ENCODE measurements at regions not wholly inside any gene's neighbourhood (a gene's known extent, or its start where the extent isn't known, plus 50 kb on each side); places are given as distances from the start of the nearest gene placed in this dataset.
"Not testable (repeated sequence)": the region's sequence is repeated elsewhere in the genome, so short reads cannot be mapped to it uniquely, and the experiment has no call there.

GRCh38 chr1:47491341-47491753 is 53.5 kb downstream of the FOXD2 start:
- Histone ChIP-seq H3K4me1 (ENCODE audit: control insufficient read depth, insufficient read depth, low read length) (no peaks in the 10 kb centered on the region), H3K4me3 (ENCODE audit: low read length) (no peak overlapping the region), H3K27me3 (ENCODE audit: control insufficient read depth, insufficient read depth, low read length) (no peaks in the 10 kb centered on the region; the same call in 1 of the 2 replicates), H3K27ac (ENCODE audit: low read length) (no peak overlapping the region), H3K36me3 (ENCODE audit: control insufficient read depth, insufficient read depth, low read length) (no peaks in the 10 kb centered on the region), H3K9me3 (ENCODE audit: control insufficient read depth, insufficient read depth, low read length) (no peaks in the 10 kb centered on the region)
- DNase-seq (ENCODE audit: low read depth, low spot score), result no peak
- WGBS (ENCODE audit: insufficient coverage, insufficient read length), result no CpG with 5 or more reads among the region's 7 CpGs

DNA sequence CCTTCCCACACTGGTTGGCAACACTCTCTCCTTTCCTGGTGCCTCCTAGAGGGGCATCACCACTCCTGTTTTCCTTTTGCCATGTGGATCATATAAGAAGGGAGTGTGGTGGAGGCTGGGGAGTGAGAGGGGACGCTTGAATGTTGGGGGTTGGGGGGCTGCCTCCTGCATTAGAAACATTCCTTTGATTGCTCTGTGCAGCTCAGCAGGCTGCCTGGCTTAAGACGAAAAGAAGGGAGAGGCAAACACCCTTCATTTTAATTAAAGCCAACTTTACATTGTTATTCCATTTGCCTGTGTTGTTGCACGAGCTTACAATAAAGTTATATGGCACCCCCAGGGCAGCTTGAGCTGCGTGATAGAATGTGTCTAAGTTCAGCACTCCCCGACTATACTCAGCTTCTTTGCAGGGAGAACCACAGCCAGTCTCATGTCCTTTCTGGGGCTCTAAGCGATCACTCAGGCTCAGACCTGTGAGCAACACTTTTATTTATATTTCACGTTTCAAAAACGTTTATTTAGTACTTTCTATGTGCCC is 57.4 kb downstream of the FOXD2 start:
- H3K9me3 ChIP-seq (ENCODE audit: control insufficient read depth, insufficient read depth, low read length), result no peaks in the 10 kb centered on the region
- no peak for DNase-seq (ENCODE audit: low read depth, low spot score)
- H3K36me3 ChIP-seq (ENCODE audit: control insufficient read depth, insufficient read depth, low read length), result no peaks in the 10 kb centered on the region
- H3K27me3 ChIP-seq (ENCODE audit: control insufficient read depth, insufficient read depth, low read length), result no peaks in the 10 kb centered on the region; the same call in 1 of the 2 replicates
- no peak overlapping the region for H3K4me3 ChIP-seq (ENCODE audit: low read length)
- no peaks in the 10 kb centered on the region for H3K4me1 ChIP-seq (ENCODE audit: control insufficient read depth, insufficient read depth, low read length)
- H3K27ac ChIP-seq (ENCODE audit: low read length), result no peak overlapping the region
- WGBS (ENCODE audit: insufficient coverage, insufficient read length), result no CpG with 5 or more reads among the region's 8 CpGs

GRCh38 chr1:47498551-47498950 is 60.7 kb downstream of the FOXD2 start:
- DNase-seq (ENCODE audit: low read depth, low spot score), result no peak
- Histone ChIP-seq H3K36me3 (ENCODE audit: control insufficient read depth, insufficient read depth, low read length) (no peaks in the 10 kb centered on the region), H3K4me1 (ENCODE audit: control insufficient read depth, insufficient read depth, low read length) (no peaks in the 10 kb centered on the region), H3K27ac (ENCODE audit: low read length) (no peak overlapping the region), H3K9me3 (ENCODE audit: control insufficient read depth, insufficient read depth, low read length) (no peaks in the 10 kb centered on the region), H3K4me3 (ENCODE audit: low read length) (no peak overlapping the region), H3K27me3 (ENCODE audit: control insufficient read depth, insufficient read depth, low read length) (no peaks in the 10 kb centered on the region)
- WGBS (ENCODE audit: insufficient coverage, insufficient read length), result no CpG with 5 or more reads among the region's 3 CpGs

DNA sequence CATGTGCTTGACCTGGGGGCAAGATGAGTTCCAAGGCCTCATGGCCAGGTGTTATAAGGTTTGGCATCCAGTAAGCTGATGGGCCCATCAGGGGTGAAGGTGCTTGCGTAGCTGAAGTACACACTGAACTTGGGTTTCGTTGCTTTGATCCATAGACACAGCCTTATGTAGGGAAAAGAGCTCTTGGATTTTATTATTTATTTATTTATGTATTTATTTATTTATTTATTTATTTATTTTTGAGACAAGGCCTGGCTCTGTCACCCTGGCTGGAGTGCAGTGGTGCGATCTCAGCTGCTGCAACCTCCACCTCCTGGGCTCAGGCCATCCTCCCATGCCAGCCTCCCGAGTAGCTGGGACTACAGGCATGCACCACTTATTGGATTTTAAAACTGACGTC is 63.2 kb downstream of the FOXD2 start:
- no peak overlapping the region for H3K27ac ChIP-seq (ENCODE audit: low read length)
- WGBS (ENCODE audit: insufficient coverage, insufficient read length), result no CpG with 5 or more reads among the region's 5 CpGs
- H3K36me3 ChIP-seq (ENCODE audit: control insufficient read depth, insufficient read depth, low read length), result no peaks in the 10 kb centered on the region
- DNase-seq (ENCODE audit: low read depth, low spot score), result no peak
- H3K4me1 ChIP-seq (ENCODE audit: control insufficient read depth, insufficient read depth, low read length), result no peaks in the 10 kb centered on the region
- no peaks in the 10 kb centered on the region for H3K9me3 ChIP-seq (ENCODE audit: control insufficient read depth, insufficient read depth, low read length)
- no peak overlapping the region for H3K4me3 ChIP-seq (ENCODE audit: low read length)
- H3K27me3 ChIP-seq (ENCODE audit: control insufficient read depth, insufficient read depth, low read length), result no peaks in the 10 kb centered on the region; the same call in 1 of the 2 replicates

- no peak overlapping the region for H3K4me3 ChIP-seq (ENCODE audit: low read length)
- WGBS (ENCODE audit: insufficient coverage, insufficient read length), result no CpG with 5 or more reads among the region's 12 CpGs
- DNase-seq (ENCODE audit: low read depth, low spot score), result no peak
- H3K27me3 ChIP-seq (ENCODE audit: control insufficient read depth, insufficient read depth, low read length), result peaks cover 16% of the 10 kb centered on the region; the same call in 1 of the 2 replicates
- no peak overlapping the region for H3K27ac ChIP-seq (ENCODE audit: low read length)
- H3K4me1 ChIP-seq (ENCODE audit: control insufficient read depth, insufficient read depth, low read length), result no peaks in the 10 kb centered on the region
- H3K36me3 ChIP-seq (ENCODE audit: control insufficient read depth, insufficient read depth, low read length), result no peaks in the 10 kb centered on the region
- H3K9me3 ChIP-seq (ENCODE audit: control insufficient read depth, insufficient read depth, low read length), result no peaks in the 10 kb centered on the region
Observed at GRCh38 chr1:47502746-47503370, 65.0 kb downstream of the FOXD2 start.

- DNase-seq (ENCODE audit: low read depth, low spot score); H3K4me3 ChIP-seq (ENCODE audit: low read length); H3K36me3 ChIP-seq (ENCODE audit: control insufficient read depth, insufficient read depth, low read length); H3K9me3 ChIP-seq (ENCODE audit: control insufficient read depth, insufficient read depth, low read length); H3K4me1 ChIP-seq (ENCODE audit: control insufficient read depth, insufficient read depth, low read length); H3K27ac ChIP-seq (ENCODE audit: low read length): not testable (repeated sequence)
- WGBS (ENCODE audit: insufficient coverage, insufficient read length), result no CpG with 5 or more reads among the region's 4 CpGs
- peaks cover 26% of the 10 kb centered on the region; the same call in 1 of the 2 replicates for H3K27me3 ChIP-seq (ENCODE audit: control insufficient read depth, insufficient read depth, low read length)
Observed at GRCh38 chr1:47504840-47505239, 67.0 kb downstream of the FOXD2 start.

DNA sequence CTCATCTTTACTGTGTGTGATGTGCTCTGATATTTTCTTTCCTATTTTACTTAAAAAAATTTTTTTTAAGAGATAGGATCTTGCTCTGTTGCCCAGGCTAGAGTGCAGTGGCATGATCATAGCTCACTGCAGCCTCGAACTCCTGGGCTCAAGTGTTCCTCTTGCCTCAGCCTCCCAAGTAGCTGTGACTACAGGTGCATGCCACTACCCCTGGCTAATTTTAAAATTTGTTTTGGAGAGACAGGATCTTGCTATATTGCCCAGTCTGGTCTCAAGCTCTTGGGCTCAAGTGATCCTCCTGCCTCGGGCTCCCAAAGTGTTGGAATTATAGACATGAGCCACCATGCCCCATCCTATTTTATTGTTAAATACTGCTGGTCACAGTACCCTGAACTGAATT is 67.4 kb downstream of the FOXD2 start:
- Histone ChIP-seq H3K27me3 (ENCODE audit: control insufficient read depth, insufficient read depth, low read length) (peaks cover 26% of the 10 kb centered on the region; the same call in 1 of the 2 replicates), H3K9me3 (ENCODE audit: control insufficient read depth, insufficient read depth, low read length) (no peaks in the 10 kb centered on the region), H3K27ac (ENCODE audit: low read length) (no peak overlapping the region), H3K4me3 (ENCODE audit: low read length) (no peak overlapping the region), H3K4me1 (ENCODE audit: control insufficient read depth, insufficient read depth, low read length) (no peaks in the 10 kb centered on the region), H3K36me3 (ENCODE audit: control insufficient read depth, insufficient read depth, low read length) (no peaks in the 10 kb centered on the region)
- WGBS (ENCODE audit: insufficient coverage, insufficient read length), result no CpG with 5 or more reads among the region's 2 CpGs
- no peak for DNase-seq (ENCODE audit: low read depth, low spot score)

- Histone ChIP-seq H3K4me3 (ENCODE audit: low read length) (no peak overlapping the region), H3K27me3 (ENCODE audit: control insufficient read depth, insufficient read depth, low read length) (peaks cover 26% of the 10 kb centered on the region; the same call in 1 of the 2 replicates), H3K4me1 (ENCODE audit: control insufficient read depth, insufficient read depth, low read length) (no peaks in the 10 kb centered on the region), H3K9me3 (ENCODE audit: control insufficient read depth, insufficient read depth, low read length) (no peaks in the 10 kb centered on the region), H3K36me3 (ENCODE audit: control insufficient read depth, insufficient read depth, low read length) (no peaks in the 10 kb centered on the region), H3K27ac (ENCODE audit: low read length) (no peak overlapping the region)
- no peak for DNase-seq (ENCODE audit: low read depth, low spot score)
- no CpG with 5 or more reads among the region's 2 CpGs for WGBS (ENCODE audit: insufficient coverage, insufficient read length)
Observed at GRCh38 chr1:47506053-47506452, 68.2 kb downstream of the FOXD2 start.

DNA sequence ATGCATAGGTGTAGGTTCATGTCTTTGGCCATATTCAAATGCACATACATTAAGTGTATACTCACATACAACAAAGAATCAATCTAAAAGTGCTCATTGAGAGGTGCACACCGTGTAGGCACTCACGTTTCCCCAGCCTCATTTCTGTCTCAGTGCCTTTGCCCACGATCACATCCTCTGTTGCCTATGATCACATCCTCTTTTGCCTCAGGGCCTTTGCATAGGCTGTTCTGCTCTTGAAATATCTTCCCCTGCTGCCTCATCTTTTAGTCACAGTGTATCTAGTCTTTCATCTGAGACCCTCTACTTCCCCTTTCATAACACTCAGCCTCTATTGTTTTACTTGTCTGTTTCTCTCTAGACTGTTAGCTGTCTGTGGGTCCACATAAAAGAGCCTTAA is 69.3 kb downstream of the FOXD2 start:
- no CpG with 5 or more reads among the region's 3 CpGs for WGBS (ENCODE audit: insufficient coverage, insufficient read length)
- DNase-seq (ENCODE audit: low read depth, low spot score), result no peak
- H3K27me3 ChIP-seq (ENCODE audit: control insufficient read depth, insufficient read depth, low read length), result peaks cover 26% of the 10 kb centered on the region; the same call in 1 of the 2 replicates
- no peak overlapping the region for H3K4me3 ChIP-seq (ENCODE audit: low read length)
- no peak overlapping the region for H3K27ac ChIP-seq (ENCODE audit: low read length)
- no peaks in the 10 kb centered on the region for H3K9me3 ChIP-seq (ENCODE audit: control insufficient read depth, insufficient read depth, low read length)
- no peaks in the 10 kb centered on the region for H3K36me3 ChIP-seq (ENCODE audit: control insufficient read depth, insufficient read depth, low read length)
- H3K4me1 ChIP-seq (ENCODE audit: control insufficient read depth, insufficient read depth, low read length), result no peaks in the 10 kb centered on the region

DNA sequence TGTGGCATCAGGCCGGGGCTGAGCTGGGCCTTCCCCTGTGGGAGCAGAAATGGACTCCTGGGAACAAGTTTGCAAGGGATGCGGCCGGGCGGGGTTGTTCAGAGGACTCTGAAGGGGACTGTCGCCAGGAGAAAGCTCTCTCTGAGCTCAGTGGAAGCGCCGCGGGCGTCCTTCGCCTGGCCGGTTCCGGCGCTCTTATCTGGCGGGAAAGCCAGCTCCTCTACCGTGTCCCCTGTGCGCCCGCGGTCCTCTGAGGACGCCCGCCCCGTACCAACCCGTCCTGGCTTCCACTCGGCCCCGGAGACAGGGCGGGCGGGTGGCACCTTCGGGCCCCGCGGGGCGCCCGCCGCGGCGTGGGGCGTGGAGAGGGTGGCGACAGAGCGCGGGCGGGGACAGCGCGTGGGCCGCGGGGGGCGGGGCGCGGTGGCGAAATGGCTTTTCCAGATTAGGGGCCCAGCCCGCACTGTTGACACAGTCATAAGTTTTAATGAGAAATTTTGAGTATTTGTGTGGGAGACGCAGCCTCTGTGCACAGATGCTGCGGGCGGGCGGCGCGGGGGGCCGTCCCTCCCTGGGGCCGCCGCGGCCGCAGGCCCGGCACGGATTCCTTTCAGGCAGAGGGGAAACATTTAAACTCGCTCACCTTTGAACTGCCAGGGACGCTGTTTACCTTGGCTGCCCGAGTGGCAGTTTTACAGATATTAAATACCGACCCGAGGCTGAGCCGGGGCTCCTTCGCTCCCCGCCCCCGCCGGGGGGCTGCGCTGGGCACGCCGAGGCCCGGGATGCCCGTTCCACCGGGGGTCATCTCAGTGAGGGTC is 70.2 kb downstream of the FOXD2 start:
- Histone ChIP-seq H3K9me3 (ENCODE audit: control insufficient read depth, insufficient read depth, low read length) (no peaks in the 10 kb centered on the region), H3K27me3 (ENCODE audit: control insufficient read depth, insufficient read depth, low read length) (peaks cover 26% of the 10 kb centered on the region; the same call in 1 of the 2 replicates), H3K27ac (ENCODE audit: low read length) (no peak overlapping the region), H3K4me1 (ENCODE audit: control insufficient read depth, insufficient read depth, low read length) (no peaks in the 10 kb centered on the region), H3K36me3 (ENCODE audit: control insufficient read depth, insufficient read depth, low read length) (no peaks in the 10 kb centered on the region), H3K4me3 (ENCODE audit: low read length) (peak overlapping the region; percentile 36; the same call in 1 of the 2 replicates)
- no peak for DNase-seq (ENCODE audit: low read depth, low spot score)
- no CpG with 5 or more reads among the region's 77 CpGs for WGBS (ENCODE audit: insufficient coverage, insufficient read length)
